ENCODE measurements at regions not wholly inside any gene's neighbourhood (a gene's known extent, or its start where the extent isn't known, plus 50 kb on each side); places are given as distances from the start of the nearest gene placed in this dataset.

GRCh38 chr4:18616720-18617119, 595.2 kb upstream of the LCORL start:
- TF ChIP-seq CTCF (conservative IDR thresholded peaks at IDR 0.05) = no peak
- Histone ChIP-seq H3K79me2 (ENCODE audit: insufficient read depth, low read length) (no peaks in the 10 kb centered on the region), H2AFZ (ENCODE audit: low read length) (no peak overlapping the region), H3K4me1 (ENCODE audit: insufficient read depth, low read length) (no peaks in the 10 kb centered on the region), H3K27ac (ENCODE audit: insufficient read length, low read depth, low read length) (no peak overlapping the region), H2BK12ac (ENCODE audit: insufficient read length, low read depth, low read length) (no peak overlapping the region), H3K9me3 (ENCODE audit: control insufficient read depth, low read depth, low read length) (no peaks in the 10 kb centered on the region), H3K9ac (ENCODE audit: extremely low read depth, insufficient read length, low read length) (no peak overlapping the region), H2BK5ac (ENCODE audit: insufficient read length, low read length) (no peak overlapping the region), H3K14ac (ENCODE audit: insufficient read depth, low read length) (no peak overlapping the region), H3T11ph (ENCODE audit: low read length) (no peak overlapping the region), H4K8ac (replicated peaks; ENCODE audit: insufficient read length, low read depth, low read length) (no peak overlapping the region), H3K23me2 (ENCODE audit: insufficient read length, low read depth, low read length, poor library complexity, severe bottlenecking) (no peaks in the 10 kb centered on the region), H3K56ac (ENCODE audit: insufficient read length, low read depth, low read length) (no peak overlapping the region), H3K23ac (ENCODE audit: insufficient read length, low read depth, low read length) (no peak overlapping the region), H2BK15ac (ENCODE audit: low read depth, low read length) (no peak overlapping the region), H3K27me3 (ENCODE audit: insufficient read depth, low read length) (no peaks in the 10 kb centered on the region), H3K18ac (ENCODE audit: insufficient read length, low read depth, low read length) (no peak overlapping the region), H3K79me1 (ENCODE audit: insufficient read depth, low read depth, low read length, poor library complexity, severe bottlenecking) (no peaks in the 10 kb centered on the region), H4K5ac (ENCODE audit: insufficient read length, low read depth, low read length) (no peak overlapping the region), H2BK20ac (ENCODE audit: low read depth, low read length, poor library complexity, severe bottlenecking) (no peak overlapping the region), H4K20me1 (ENCODE audit: control insufficient read depth, insufficient read depth, insufficient read length) (no peaks in the 10 kb centered on the region), H3K4me2 (ENCODE audit: insufficient read depth, insufficient read length, low read length) (no peak overlapping the region), H2BK120ac (ENCODE audit: low read depth, low read length, poor library complexity, severe bottlenecking) (no peak overlapping the region), H2AK5ac (ENCODE audit: insufficient read length, low read length) (no peak overlapping the region), H3K4ac (ENCODE audit: low read depth, low read length) (no peak overlapping the region), H4K91ac (ENCODE audit: insufficient read length, low read depth, low read length) (no peak overlapping the region)
- Mint-ChIP-seq H3K36me3 (ENCODE audit: insufficient read depth in 1 of 3, low read depth in 3 of 3) (no peaks in the 10 kb centered on the region; a peak in 1 of 7 replicates), H3K4me1 (no peaks in the 10 kb centered on the region), H3K9me3 (no peaks in the 10 kb centered on the region), H3K27me3 (ENCODE audit: low read depth) (peaks cover 2% of the 10 kb centered on the region; the same call in 1 of the 2 replicates), H3K27ac (no peak overlapping the region), H3K4me3 (no peak overlapping the region)
- no peak for DNase-seq
- WGBS (ENCODE audit: extremely low coverage, insufficient read length, low lambda C conversion rate) = no CpG with 5 or more reads among the region's 6 CpGs
